ENCODE measurements at regions not wholly inside any gene's neighbourhood (a gene's known extent, or its start where the extent isn't known, plus 50 kb on each side); places are given as distances from the start of the nearest gene placed in this dataset.
A peak's percentile ranks its signal among the peaks of the same experiment; 100 is the strongest.

DNA sequence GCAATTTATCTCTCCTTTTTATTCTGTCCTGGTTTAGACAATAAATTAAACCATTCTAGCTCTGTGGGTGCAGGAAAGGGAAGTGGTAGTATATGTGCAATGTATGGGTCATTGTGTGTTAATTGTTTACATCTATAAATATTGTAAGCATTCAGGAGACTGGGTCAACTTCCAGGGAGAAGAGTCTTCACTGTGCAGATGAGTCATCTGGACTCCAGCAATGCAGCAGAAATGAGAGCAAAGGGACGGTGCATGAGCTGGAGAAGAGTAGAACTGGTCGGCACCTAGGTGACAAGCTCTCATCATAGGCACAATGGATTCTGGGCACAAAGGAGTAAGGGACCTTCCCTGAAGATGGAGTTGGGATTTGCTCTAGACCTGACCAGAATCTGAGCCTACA, 211.1 kb upstream of the DAAM1 start:
- peak overlapping the region in 2 of 3 experiments; percentile 65 to 84 for H3K27ac Mint-ChIP-seq
- H3K4me1 Mint-ChIP-seq, result peaks cover 42% of the 10 kb centered on the region
- no peaks in the 10 kb centered on the region for H3K36me3 Mint-ChIP-seq (ENCODE audit: low read depth)
- no peak overlapping the region for H3K4me3 Mint-ChIP-seq
- no peak for TF ChIP-seq CTCF (IDR thresholded peaks at IDR 0.05; ENCODE audit: unreplicated experiment in 3 of 3)
- H3K27me3 Mint-ChIP-seq (ENCODE audit: low read depth), result no peaks in the 10 kb centered on the region
- H3K9me3 Mint-ChIP-seq, result no peaks in the 10 kb centered on the region

DNA sequence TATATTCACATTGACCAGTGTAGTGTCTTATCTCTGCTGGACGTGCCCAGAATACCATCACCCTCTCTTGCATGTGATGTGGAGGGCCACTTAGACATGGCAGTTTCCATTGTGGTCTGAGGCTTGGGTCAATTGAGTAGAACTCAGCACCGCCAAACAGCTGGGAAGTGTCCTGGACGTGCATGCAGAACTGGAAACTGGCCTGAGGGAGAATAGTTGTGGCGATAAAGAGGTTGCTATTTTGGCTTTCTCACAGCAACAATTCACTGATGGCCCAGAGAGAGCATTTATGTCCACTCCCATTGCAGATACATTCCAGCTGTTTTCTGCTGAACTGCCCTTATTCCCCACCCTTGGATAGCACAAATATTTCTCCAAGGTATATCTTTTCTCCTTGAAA, 210.1 kb upstream of the DAAM1 start:
- H3K4me3 Mint-ChIP-seq, result no peak overlapping the region
- no peaks in the 10 kb centered on the region for H3K36me3 Mint-ChIP-seq (ENCODE audit: low read depth)
- peaks cover 42% of the 10 kb centered on the region for H3K4me1 Mint-ChIP-seq
- H3K27ac Mint-ChIP-seq, result peak overlapping the region; percentile 45 to 84 (median 59)
- no peak for TF ChIP-seq CTCF (IDR thresholded peaks at IDR 0.05; ENCODE audit: unreplicated experiment in 3 of 3)
- no peaks in the 10 kb centered on the region for H3K9me3 Mint-ChIP-seq
- no peaks in the 10 kb centered on the region for H3K27me3 Mint-ChIP-seq (ENCODE audit: low read depth)

DNA sequence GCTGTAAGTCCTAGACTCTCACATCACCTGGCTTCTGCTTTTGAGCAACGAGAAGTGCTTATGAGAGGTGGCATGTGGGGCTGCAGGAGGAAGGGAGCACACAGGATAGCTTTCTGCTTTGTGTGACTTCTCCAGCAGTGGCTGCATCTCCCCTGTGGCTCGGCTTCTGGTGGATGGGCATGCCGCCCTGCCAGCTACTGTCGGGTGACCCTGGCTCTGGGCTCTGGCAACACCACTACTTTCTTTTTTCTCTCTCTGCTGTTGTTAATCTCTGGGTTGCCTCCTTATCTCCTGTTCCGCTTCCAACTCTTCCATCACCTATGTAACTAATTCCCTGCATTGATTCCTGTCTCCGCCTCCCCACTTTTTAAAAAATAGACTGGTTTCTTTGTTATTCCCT, 209.1 kb upstream of the DAAM1 start:
- H3K36me3 Mint-ChIP-seq (ENCODE audit: low read depth), result no peaks in the 10 kb centered on the region
- H3K4me1 Mint-ChIP-seq, result peaks cover 42% of the 10 kb centered on the region
- peak overlapping the region in 2 of 3 experiments; percentile 19 to 55 for H3K27ac Mint-ChIP-seq
- H3K9me3 Mint-ChIP-seq, result no peaks in the 10 kb centered on the region
- no peak for TF ChIP-seq CTCF (IDR thresholded peaks at IDR 0.05; ENCODE audit: unreplicated experiment in 3 of 3)
- no peak overlapping the region for H3K4me3 Mint-ChIP-seq
- no peaks in the 10 kb centered on the region for H3K27me3 Mint-ChIP-seq (ENCODE audit: low read depth)

DNA sequence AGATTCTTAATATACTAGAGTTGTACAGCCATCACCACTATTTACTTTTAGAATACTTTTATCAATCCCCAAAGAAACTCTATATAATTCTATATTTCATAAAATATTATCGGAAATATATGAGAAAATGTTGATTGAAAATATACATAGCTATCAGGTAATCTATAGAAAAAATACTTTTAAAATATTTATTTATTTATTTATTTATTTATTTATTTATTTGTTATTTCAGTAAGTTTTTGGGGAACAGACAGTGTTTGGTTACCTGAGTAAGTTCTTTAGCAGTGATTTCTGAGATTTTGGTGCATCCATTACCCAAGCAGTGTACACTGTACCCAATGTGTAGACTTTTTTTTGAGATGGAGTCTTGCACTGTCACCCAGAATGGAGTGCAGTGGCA, 206.6 kb upstream of the DAAM1 start:
- Mint-ChIP-seq H3K4me3 (no peak overlapping the region), H3K9me3 (no peaks in the 10 kb centered on the region), H3K27me3 (ENCODE audit: low read depth) (no peaks in the 10 kb centered on the region), H3K36me3 (ENCODE audit: low read depth) (no peaks in the 10 kb centered on the region), H3K27ac (peak overlapping the region in 2 of 3 experiments; percentile 55 to 56), H3K4me1 (peaks cover 29% of the 10 kb centered on the region)
- TF ChIP-seq CTCF (IDR thresholded peaks at IDR 0.05; ENCODE audit: unreplicated experiment in 3 of 3), result no peak

GRCh38 chr14:58985786-58986185, 202.7 kb upstream of the DAAM1 start:
- Mint-ChIP-seq H3K27ac (no peak overlapping the region), H3K36me3 (ENCODE audit: low read depth) (no peaks in the 10 kb centered on the region), H3K27me3 (ENCODE audit: low read depth) (no peaks in the 10 kb centered on the region), H3K9me3 (peaks cover 4% of the 10 kb centered on the region), H3K4me3 (no peak overlapping the region), H3K4me1 (no peaks in the 10 kb centered on the region)
- TF ChIP-seq CTCF (IDR thresholded peaks at IDR 0.05; ENCODE audit: unreplicated experiment in 3 of 3), result no peak

DNA sequence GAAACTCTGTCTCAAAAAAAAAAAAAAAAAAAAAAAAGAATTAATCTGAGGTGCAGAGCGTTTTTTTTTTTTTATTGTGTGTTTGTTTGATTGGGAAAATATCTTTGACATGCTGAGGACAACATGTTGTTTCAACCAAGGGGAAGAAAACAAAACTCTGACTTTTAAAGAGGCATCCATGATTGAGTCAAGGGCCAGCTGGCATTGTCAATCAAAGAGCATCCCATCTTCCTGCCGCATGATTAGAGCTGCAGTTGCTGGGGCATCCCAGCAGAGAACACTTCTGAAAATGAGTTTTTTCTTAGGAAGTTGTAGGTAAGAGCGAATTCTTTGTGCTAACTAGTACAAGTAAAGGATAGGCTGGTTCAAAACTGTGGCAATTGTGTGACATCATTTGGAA, 200.9 kb upstream of the DAAM1 start:
- H3K27me3 Mint-ChIP-seq (ENCODE audit: low read depth), result no peaks in the 10 kb centered on the region

More for the DNA sequence above, 200.9 kb upstream of the DAAM1 start:
- H3K27ac Mint-ChIP-seq, result peak overlapping the region in 1 of 3 experiments; percentile 38
- no peak overlapping the region for H3K4me3 Mint-ChIP-seq
- no peaks in the 10 kb centered on the region for H3K36me3 Mint-ChIP-seq (ENCODE audit: low read depth)
- peaks cover 4% of the 10 kb centered on the region for H3K9me3 Mint-ChIP-seq
- no peak for TF ChIP-seq CTCF (IDR thresholded peaks at IDR 0.05; ENCODE audit: unreplicated experiment in 3 of 3)
- H3K4me1 Mint-ChIP-seq, result no peaks in the 10 kb centered on the region
